ENCODE measurements at regions not wholly inside any gene's neighbourhood (a gene's known extent, or its start where the extent isn't known, plus 50 kb on each side); places are given as distances from the start of the nearest gene placed in this dataset.

- no peak for TF ChIP-seq CTCF (IDR thresholded peaks at IDR 0.05)
- no peak for TF ChIP-seq POLR2A (IDR thresholded peaks at IDR 0.05)
- TF ChIP-seq POLR2AphosphoS5 (IDR thresholded peaks at IDR 0.05), result no peak
- TF ChIP-seq EP300 (IDR thresholded peaks at IDR 0.05), result no peak
Measured at GRCh38 chr2:85957256-85957655, 68.5 kb upstream of the ST3GAL5 start.

Measured in upper lobe of left lung (tissue), 4 donors.